Osteoblast (primary cell): ENCODE measurements at regions not wholly inside any gene's neighbourhood (a gene's known extent, or its start where the extent isn't known, plus 50 kb on each side); places are given as distances from the start of the nearest gene placed in this dataset.

Experiments used
- DNase-seq: peaks from one replicate; pipeline ENCODE4 v3.0.0; 2011; ENCODE audit warnings: low spot score, mixed read lengths; ENCODE audit not compliant: insufficient read length; ENCODE audit errors: missing footprints
- H2AFZ ChIP-seq: 2 replicates; pipeline ENCODE4 v1.6.0; 2011; ENCODE audit warnings: mild to moderate bottlenecking, low read length
- H3K27ac ChIP-seq: 2 replicates; pipeline ENCODE4 v1.5.1; 2011; ENCODE audit warnings: mild to moderate bottlenecking, low read depth, low read length, moderate library complexity
- H3K27me3 ChIP-seq: 2 replicates; pipeline ENCODE4 v1.6.0; 2012; ENCODE audit warnings: mild to moderate bottlenecking, control low read depth, inconsistent platforms, low read length, moderate library complexity; ENCODE audit not compliant: insufficient read depth
- H3K36me3 ChIP-seq: 2 replicates; pipeline ENCODE4 v1.5.1; 2011; ENCODE audit warnings: mild to moderate bottlenecking, low read length, control low read depth, moderate library complexity; ENCODE audit not compliant: insufficient read depth
- H3K4me1 ChIP-seq: 2 replicates; pipeline ENCODE4 v1.5.1; 2011; ENCODE audit warnings: mild to moderate bottlenecking, low read length, control low read depth, moderate library complexity; ENCODE audit not compliant: insufficient read depth
- H3K4me2 ChIP-seq: 2 replicates; pipeline ENCODE4 v1.6.0; 2011; ENCODE audit warnings: mild to moderate bottlenecking, low read length; ENCODE audit not compliant: insufficient read depth
- H3K4me3 ChIP-seq: fragments of 200-600 bp; sonication (generic); 3 replicates; pipeline ENCODE4 v1.5.1; 2012; ENCODE audit warnings: mild to moderate bottlenecking, low read length, inconsistent platforms; ENCODE audit not compliant: insufficient read depth
- H3K79me2 ChIP-seq: 2 replicates; pipeline ENCODE4 v1.6.0; 2012; ENCODE audit warnings: mild to moderate bottlenecking, low read length, control low read depth, inconsistent platforms; ENCODE audit not compliant: insufficient read depth
- H3K9me3 ChIP-seq: 2 replicates; pipeline ENCODE4 v1.5.1; 2011; ENCODE audit warnings: low read depth, low read length, control low read depth
- H4K20me1 ChIP-seq: 2 replicates; pipeline ENCODE4 v1.6.0; 2012; ENCODE audit warnings: mild to moderate bottlenecking, low read length, control low read depth; ENCODE audit not compliant: insufficient read depth
- CTCF ChIP-seq: IDR thresholded peaks from 2 replicates; pipeline ENCODE4 v1.5.1; 2011; ENCODE audit warnings: mild to moderate bottlenecking, low read depth, low read length, moderate library complexity; ENCODE audit errors: extremely low read depth

DNA sequence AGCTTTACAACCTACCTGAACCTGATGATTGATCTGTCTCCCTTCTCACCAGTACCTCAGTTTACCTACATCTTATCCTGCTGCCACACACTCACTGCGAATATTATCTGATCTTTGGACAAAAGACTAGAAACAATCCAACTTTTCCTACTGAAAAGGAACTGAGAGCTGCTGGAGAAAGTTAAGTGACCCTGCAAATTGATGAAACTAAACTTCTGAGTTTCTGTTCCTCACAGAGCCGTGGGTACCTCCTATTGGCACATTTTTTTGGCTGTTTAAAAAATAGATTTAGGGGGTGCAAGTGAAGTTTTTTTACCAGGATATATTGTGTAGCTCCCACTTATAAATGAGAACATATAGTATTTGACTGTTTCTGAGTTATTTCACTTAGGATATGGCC, 66.0 kb upstream of the STARD3NL start:
- no peaks in the 10 kb centered on the region for H3K4me1 ChIP-seq
- H3K36me3 ChIP-seq: no peaks in the 10 kb centered on the region
- no peaks in the 10 kb centered on the region for H3K79me2 ChIP-seq
- DNase-seq: no peak
- no peaks in the 10 kb centered on the region for H3K9me3 ChIP-seq
- TF ChIP-seq CTCF: no peak
- H3K27ac ChIP-seq: no peak overlapping the region
- no peak overlapping the region for H3K4me3 ChIP-seq
- H2AFZ ChIP-seq: no peak overlapping the region
- H4K20me1 ChIP-seq: no peaks in the 10 kb centered on the region
- H3K27me3 ChIP-seq: peaks cover 18% of the 10 kb centered on the region
- no peak overlapping the region for H3K4me2 ChIP-seq

GRCh38 chr7:38120076-38120475, 58.0 kb upstream of the STARD3NL start:
- H3K36me3 ChIP-seq: no peaks in the 10 kb centered on the region
- no peak for DNase-seq

DNA sequence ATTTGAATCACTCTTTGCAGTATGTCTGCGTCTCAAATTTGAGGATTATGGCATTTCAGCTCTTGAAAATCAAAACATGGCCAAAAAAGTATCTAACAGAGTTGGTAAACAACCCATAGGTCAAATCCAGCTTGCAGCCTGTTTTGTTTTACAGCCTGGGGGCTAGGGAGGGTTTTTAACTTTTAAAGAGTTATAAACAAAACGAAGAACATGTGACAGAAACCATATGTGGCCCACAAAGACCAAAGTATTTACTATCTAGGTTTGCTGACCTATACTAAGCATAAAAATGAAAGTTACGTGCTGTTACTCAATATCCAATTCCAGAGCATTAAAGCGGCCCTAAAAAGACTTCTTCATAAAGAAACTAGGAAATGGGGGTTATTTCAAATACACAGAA, 55.5 kb upstream of the STARD3NL start:
- no peak overlapping the region for H3K4me2 ChIP-seq
- no peak for TF ChIP-seq CTCF
- no peaks in the 10 kb centered on the region for H3K9me3 ChIP-seq
- no peak for DNase-seq
- no peak overlapping the region for H3K27ac ChIP-seq
- no peaks in the 10 kb centered on the region for H3K79me2 ChIP-seq
- no peak overlapping the region for H3K4me3 ChIP-seq
- H2AFZ ChIP-seq: no peak overlapping the region
- no peaks in the 10 kb centered on the region for H3K4me1 ChIP-seq
- H4K20me1 ChIP-seq: no peaks in the 10 kb centered on the region
- peaks cover under 1% of the 10 kb centered on the region for H3K27me3 ChIP-seq
- no peaks in the 10 kb centered on the region for H3K36me3 ChIP-seq

More at GRCh38 chr7:38120076-38120475, 58.0 kb upstream of the STARD3NL start:
- H3K27ac ChIP-seq: no peak overlapping the region
- H4K20me1 ChIP-seq: no peaks in the 10 kb centered on the region
- no peaks in the 10 kb centered on the region for H3K9me3 ChIP-seq
- no peaks in the 10 kb centered on the region for H3K4me1 ChIP-seq
- H3K4me2 ChIP-seq: no peak overlapping the region
- TF ChIP-seq CTCF: no peak
- no peaks in the 10 kb centered on the region for H3K79me2 ChIP-seq
- H3K27me3 ChIP-seq: peaks cover 9% of the 10 kb centered on the region
- H3K4me3 ChIP-seq: no peak overlapping the region
- no peak overlapping the region for H2AFZ ChIP-seq

GRCh38 chr7:38123494-38123893, 54.6 kb upstream of the STARD3NL start:
- H3K27me3 ChIP-seq: no peaks in the 10 kb centered on the region
- no peak for TF ChIP-seq CTCF
- no peak for DNase-seq
- no peaks in the 10 kb centered on the region for H3K9me3 ChIP-seq
- H4K20me1 ChIP-seq: no peaks in the 10 kb centered on the region
- no peak overlapping the region for H3K4me2 ChIP-seq
- no peak overlapping the region for H2AFZ ChIP-seq
- H3K27ac ChIP-seq: no peak overlapping the region
- no peaks in the 10 kb centered on the region for H3K79me2 ChIP-seq
- H3K4me1 ChIP-seq: no peaks in the 10 kb centered on the region
- no peaks in the 10 kb centered on the region for H3K36me3 ChIP-seq
- H3K4me3 ChIP-seq: no peak overlapping the region
